NCI-H526 (cell line): ENCODE measurements at regions not wholly inside any gene's neighbourhood (a gene's known extent, or its start where the extent isn't known, plus 50 kb on each side); places are given as distances from the start of the nearest gene placed in this dataset.
"Not testable (repeated sequence)": the region's sequence is repeated elsewhere in the genome, so short reads cannot be mapped to it uniquely, and the experiment has no call there.

Experiments used
- DNase-seq, 2 experiments: peaks; one replicate each; lab custom pipeline; 2025; lab: John Stamatoyannopoulos, UW

DNA sequence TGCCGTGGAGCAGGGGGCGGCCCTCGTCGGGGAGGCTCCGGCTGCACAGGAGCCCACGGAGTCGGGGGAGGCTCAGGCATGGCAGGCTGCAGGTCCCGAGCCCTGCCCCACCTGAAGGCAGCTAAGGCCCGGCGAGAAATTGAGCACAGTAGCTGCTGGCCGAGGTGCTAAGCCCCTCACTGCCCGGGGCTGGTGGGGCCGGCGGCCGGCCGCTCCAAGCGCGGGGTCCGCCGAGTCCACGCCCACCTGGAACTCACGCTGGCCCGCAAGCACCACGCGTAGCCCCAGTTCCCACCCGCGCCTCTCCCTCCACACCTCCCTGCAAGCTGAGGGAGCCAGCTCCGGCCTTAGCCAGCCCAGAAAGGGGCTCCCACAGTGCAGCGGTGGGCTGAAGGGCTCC is 589.4 kb downstream of the PPP4R3C start:
- DNase-seq = no peak

DNA sequence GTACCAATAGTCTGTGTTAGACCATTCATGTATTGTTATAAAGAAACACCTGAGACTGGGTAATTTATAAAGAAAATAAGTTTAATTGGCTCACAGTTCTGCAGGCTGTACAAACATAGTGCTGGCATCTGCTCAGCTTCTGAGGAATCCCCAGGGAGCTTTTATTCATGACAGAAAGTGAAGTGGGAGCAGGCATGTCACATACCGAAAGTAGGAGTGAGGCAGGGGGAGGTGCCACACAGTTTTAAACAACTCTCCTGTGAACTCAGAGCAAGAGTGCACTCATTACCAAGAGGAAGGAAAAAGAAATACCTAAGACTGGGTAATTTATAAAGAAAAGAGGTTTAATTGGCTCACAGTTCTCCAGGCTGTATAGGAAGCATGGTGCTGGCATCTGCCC is 591.2 kb downstream of the PPP4R3C start:
- no peak for DNase-seq

DNA sequence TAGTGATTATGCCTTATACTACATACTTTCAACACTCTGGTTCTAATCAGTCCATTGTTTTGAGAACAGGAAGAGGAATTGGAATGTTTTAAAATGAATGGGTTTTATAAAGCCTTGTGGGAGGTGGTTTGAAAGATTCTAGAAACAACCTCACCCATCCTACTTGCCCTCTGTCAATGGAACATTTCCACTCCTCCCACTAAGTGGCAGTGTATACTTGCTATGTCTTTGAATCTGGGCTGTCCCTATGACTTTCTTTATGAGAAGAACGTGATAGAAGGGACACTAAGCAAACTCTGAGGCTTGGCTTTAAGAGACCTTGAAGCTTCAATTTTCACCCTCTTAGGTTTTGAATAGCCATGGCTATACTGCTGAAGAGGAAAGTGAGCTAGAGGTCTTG is 611.2 kb downstream of the PPP4R3C start:
- peak; percentile 38 to 69 for DNase-seq

DNA sequence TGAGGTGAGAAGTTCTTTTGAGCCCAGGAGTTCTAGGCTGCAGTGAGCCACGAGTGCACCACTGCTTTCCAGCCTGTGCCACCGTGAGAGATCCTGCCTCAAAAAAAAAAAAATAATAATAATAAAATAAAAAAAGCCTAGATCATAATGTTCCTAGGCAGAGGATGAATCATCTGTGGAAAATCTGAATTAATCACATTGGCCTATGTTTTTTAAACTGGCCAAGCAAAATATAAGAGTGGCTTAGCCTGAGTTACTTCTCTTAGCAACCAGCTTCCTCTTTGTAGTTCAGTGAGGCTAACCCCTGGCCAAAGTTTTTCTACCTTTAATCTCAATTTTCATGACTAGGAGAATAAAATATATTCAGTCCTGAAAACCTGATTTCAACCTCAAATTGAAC is 614.6 kb downstream of the PPP4R3C start:
- DNase-seq = no peak

DNA sequence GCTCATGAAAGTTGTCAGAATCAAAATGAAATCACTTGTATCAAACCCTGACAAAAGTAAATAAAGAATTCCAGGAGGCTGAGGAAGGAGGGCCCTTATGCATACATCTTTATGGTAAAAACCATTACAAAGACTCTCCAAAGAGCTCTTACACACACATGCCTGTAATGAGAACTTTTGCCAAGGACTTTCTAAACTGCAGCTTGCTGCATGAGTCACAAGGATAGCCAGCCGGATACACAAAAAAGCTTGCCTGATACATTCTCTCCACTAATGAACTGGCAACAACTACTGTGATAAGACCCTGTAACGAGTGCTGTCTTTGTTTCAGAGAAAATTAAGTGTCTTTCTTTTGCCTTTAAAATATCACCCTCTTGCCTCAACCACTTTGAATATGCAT is 618.1 kb downstream of the PPP4R3C start:
- DNase-seq = no peak

DNA sequence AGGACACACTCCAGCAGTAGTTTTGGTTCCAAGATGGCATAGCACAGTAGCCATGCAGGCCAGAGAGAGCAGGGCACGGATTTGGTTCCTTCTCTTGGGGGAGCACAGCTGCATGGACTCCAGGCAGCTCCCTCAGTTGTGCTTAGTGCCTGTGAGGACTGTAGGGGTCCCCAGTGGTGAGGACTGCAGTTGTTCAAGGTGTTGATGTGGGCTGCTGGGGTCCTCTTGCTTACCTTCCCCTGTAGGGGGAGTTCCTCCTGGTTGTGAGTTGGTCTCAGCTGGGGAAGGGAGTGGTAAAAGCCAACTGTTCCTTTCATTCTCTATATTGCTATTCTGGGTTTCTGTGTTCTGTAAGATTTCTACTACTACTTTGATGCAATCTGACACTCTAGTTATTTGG is 606.5 kb downstream of the MAGEB5 start:
- peak in 1 of 2 experiments; percentile 1 for DNase-seq

DNA sequence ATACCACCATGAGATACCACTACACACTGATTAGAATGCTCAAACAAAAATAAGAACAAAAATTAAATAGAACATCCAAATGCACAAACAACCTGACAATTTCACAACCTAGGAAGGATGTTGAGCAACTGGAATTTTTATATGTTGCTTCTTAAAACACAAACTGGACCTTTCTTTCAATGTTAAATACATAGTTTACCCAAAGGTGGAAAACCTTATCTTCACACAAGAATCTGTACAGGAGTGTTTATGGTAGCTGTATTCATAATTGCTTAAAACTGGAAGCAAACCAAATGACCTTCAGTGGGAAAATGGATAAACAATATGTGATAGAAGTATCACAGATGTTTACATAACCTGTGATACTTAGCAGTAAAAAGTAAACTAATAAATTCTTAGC is 573.8 kb downstream of the MAGEB5 start:
- DNase-seq = no peak

DNA sequence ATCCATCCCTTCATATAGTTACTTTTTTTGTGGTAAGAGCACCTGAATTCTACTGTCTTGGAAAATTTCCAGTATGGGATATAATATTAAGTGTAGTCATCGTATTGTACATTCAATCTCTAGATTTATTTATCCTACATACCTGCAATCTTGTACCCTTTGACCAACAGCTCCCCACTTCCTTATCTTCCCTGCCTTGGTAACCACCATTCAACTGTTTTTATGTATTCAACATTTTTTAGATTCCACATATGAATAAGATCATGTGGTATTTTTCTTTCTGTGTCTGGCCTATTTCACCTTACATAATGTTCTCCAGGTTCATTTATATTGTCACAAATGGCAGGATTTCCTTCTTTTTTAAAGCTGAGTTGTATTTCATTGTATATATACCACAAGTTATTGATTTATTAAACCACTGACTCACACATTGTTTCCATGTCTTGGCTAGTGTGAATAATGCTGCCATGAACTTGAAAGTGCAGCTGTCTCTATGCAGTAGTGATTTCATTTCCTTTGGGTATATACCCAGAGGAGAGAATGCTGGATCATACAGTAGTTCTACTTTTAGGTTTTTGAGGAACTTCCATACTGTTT is 572.5 kb downstream of the MAGEB5 start:
- DNase-seq = no peak

DNA sequence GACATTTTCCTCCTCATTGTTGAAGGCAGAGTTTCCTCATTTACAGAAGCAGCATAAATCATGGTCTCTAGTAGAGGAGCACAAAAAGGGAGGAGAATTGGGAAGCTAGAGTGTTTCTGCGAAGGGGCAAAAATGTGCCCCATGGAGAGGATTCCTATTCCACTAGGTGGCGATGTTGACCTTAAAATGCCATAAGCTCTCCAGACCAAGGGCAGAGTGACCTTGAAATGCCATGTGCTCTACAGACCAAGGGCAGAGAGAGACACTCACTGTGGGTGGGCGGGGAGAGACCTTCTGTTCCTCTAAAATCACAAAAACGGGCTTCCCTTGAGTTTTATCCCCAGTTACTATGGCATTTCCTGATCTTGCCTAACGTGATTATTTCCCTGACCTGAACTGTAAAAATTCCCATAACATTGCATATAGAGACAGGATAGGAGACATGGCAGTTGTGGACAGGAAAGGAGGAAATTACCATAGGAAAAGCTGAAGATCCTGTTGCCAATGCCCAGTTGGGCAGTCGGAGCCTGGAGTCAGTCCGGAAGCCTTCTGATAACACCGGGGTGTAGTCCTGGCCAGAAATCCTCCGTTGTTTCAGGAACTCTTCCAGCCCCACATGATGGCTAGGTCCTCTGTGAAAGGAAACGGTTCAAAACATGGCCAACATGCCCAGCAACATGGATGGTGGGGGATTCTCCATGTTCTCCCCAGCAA is 567.7 kb downstream of the MAGEB5 start:
- peak; percentile 18 to 70 for DNase-seq

DNA sequence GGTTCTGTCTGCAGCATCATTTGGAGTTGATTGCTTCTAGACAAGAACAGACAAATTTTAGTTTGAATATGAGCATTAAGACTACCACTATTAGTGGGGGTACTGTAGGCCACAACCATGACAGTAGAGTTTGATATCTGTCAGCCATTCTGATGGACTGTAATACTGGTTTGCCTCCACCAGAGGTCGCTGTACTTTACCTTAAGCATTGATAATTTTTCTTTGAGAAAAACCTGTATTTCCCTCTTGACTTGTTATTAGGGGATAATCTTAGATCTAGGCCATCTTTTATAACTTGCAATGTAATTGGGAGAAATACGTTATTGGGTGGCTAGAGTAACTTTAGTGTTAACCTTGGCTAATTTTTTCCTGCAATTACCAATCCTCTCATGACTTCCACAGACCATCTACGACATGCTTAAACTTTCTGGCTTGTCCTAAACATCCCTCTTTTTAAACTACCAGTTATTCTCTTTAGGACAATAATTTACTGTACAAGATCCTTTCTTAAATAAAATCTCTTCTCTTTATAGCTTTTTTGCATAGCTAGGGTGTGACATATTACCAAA is 562.4 kb downstream of the MAGEB5 start:
- DNase-seq = no peak

DNA sequence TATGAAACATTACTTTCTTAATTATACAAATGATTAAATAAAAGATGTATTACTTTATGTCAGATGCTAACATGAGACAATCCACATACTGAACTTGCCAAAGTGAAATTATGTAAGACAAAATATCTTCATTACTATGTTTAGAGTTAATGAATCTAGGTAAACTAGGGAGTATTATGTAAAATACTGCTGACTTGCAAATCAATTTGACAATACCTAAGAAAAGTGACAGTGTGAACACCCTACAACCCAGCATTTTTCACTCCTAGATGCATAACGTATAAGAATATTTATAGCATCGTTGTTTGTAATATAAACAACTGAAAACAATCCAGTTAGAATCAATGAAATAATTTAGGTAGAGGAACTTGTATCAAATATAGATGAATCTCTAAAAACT is 546.3 kb downstream of the MAGEB5 start:
- DNase-seq = no peak

DNA sequence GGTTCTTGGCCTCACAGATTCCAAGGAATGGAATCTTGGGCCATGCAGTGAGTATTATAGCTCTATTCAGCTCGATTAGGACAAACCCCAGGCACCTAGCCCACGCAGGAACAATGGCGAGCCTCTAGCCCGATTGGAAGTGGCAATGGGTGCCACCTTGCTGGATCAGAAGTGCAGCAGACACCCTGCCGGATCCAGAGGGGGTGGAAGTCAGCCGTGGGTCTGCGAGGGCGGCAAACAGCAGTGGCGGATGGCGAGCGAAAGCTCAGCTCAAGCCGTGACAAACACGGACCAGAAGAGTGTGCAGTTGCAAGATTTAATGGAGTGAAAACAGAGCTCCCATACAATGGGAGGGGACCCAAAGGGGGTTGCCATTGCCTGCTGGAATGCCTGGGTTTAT is 539.8 kb downstream of the MAGEB5 start:
- not testable (repeated sequence) for DNase-seq

DNA sequence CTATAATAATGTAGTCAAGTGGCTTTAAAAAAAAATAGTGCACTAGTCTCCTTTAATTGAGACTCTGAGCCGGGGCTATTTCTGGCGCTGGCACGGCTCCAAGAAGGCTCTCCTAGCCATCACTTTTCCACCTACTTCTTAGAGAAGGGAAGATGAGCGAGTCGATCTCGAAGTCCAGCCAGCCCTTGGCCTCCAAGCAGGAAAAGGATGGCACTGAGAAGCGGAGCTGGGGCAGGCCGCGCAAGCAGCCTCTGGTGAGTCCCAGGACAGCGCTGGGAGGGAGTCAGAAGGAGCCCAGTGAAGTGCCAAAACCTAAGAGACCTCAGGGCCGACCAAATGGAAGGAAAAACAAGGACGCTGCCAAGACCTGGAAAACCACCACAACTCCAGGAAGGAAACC is 531.9 kb downstream of the MAGEB5 start:
- no peak for DNase-seq

DNA sequence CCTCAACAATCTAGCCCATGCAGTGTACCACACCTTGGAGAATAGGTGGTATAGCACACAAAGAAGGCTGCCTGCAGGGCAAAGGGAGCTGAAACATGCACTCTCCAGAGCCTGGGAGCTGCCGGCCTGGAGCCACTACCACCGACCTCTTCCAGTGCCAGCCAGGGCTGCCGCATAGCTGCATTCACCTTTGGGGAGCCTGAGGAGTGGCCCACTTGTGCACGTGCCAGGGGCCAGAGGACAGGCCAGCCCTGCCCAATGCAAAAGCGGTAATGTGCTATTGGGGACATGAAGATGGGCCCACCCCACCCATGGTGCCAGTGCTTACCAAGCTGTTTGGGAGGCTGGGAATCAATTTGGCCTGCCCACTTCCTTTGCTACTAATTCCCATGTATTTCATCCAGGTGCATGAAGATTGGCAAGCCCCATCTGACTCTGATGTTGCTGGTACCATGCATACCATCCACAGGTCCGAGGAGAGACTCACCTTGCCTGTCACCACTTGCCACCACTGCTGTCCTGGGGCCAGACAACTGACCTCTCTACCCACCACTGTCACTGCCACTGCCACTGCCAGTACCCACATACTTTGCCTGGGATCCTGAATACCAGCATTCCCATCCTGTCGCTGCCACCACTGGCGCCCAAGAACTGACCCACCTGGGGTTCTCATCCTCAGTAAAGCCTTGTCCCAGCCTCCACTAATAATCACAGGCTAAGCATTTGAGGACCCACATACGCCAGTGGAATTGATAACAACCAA is 506.9 kb downstream of the MAGEB5 start:
- DNase-seq = no peak

DNA sequence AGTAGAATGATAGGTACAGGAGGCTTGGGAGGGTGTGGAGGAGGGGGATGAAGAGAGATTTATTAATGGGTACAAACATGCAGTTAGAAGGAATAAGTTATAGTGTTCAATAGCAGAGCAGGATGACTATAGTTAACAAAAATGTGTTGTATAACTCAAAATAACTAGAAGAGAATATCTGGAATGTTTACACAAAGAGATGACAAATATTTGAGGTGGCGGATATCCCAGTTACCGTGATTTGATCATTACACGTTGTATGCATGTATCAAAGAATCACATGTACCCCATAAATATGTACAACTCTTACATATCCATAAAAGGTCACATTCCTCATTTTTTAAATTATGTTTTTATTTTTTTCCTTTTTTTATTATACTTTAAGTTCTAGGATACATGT is 456.6 kb downstream of the MAGEB5 start:
- DNase-seq = no peak

DNA sequence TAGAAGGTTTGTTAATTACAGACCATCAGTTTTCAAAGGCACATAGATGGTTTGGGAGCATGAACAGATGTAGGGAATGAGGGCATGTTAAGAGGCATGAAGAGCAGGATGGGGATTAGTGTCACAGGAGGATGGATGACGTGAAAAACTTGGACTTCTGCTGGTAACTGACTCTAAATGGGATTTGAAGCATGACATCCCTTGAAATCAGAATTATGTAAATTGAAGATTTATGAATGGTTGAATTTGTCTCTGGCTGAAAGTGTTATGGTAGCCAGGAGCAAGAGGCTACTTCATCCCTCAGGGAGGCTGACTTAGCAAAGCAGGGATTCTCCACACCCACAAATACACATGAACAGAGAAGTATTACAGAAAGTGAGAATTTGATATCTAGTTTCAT is 454.6 kb downstream of the MAGEB5 start:
- no peak for DNase-seq

DNA sequence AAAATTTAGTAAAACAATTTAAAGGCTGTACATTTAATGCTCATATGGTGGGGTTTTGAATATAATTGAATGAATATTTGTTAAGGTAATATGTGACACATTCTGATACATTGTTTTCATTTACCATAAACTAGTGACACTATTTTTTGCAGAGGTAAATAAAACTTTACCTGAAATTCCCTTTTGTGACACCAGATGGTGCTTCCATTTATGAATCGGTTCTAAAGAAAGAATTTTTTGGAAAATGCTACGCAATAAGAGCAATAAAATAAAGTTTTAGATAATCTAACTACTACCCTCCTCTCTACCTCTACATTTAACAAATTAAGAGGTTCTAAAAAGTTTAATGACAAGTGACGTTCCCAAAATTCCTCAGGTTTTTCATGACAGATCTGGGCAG is 448.9 kb downstream of the MAGEB5 start:
- no peak for DNase-seq

DNA sequence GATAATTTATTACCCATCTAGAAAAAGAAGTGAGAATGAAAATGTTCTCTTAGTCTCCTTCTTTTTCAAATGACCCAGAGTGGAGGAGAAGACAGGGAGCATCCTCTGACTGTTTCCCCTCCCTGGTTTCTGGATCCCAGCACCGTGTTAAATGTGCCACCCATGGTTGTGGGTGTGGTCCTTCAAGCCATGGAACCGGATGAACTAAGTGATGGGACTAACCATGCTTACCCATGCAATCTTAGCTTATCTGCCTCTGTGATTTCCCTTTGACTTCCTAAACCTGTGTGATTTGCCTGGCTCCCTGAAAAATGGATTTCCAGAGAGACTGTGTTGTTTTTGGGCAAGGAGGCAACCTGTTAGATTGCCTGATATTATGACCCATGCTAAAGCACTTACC is 437.1 kb downstream of the MAGEB5 start:
- no peak for DNase-seq

DNA sequence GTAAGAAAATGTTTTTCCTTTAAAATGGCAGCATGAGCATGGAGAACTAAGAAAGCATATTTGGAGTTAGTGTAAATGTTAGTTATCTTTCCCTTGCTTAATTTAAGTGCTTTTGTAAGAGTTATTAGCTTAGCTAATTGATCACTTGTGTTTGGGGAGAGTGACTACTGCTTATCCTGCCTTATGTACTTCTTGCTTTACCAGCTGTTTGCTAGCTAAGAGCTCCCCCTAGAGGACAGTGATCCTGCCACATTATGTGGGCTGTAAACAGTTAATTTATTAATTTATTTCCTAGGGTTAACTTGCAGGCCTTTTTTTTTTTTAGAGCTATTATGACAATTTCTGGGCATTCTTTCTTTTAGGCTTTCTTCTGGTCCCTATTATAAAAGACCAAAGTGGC is 435.8 kb downstream of the MAGEB5 start:
- no peak for DNase-seq

DNA sequence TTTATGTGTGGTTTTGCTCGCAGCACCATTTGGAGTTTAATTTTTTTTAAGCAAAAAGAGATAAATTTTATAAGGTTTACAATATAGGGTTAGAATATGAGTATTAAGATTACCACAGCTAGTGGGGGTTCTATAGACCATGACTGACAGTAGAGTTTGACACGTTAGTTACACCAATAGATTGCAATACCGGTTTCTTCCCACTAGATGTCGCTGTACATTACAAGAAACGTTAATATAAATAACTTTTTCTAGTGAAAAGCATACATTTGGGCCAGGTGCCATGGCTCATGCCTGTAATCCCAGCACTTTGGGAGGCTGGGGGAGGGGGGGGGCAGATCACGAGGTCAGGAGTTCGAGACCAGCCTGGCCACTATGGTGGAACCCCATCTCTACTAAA is 433.6 kb downstream of the MAGEB5 start:
- DNase-seq = peak in 1 of 2 experiments; percentile 42

DNA sequence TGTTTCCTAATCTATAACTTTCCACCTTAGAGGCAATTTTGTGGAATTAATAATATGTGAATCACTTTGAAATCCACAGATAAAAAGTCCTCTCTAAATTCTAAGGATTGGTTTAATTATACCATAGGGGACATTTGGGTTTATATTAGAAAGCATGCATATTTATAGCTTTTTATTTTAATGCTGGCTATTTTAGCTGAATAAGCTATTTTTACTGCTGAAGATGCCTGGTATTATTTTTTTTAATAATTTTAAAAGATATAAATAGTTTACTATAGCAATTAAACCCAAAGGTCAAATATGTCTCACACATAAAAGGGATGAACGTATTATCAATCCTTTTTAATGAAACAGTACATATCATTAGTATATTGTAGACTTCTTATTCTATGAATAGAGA is 415.4 kb downstream of the MAGEB5 start:
- DNase-seq = no peak

DNA sequence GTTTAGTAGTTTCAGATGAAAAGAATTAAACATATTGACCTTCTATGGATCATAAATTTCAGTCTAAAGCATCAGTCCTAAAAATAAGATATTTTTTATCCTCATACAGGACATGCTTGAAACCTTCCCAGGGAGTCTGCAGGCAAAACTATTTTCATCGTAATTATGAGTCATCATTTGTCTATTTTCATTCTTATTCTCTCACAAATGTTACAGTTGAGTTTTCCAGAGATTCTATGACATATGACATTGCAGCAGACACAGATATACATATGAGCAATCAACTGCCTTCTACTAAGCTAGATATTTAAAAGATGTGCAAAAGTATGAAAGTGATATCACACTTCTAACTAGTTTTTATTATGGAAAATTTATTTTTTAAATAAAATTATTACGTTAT is 398.0 kb downstream of the MAGEB5 start:
- no peak for DNase-seq

DNA sequence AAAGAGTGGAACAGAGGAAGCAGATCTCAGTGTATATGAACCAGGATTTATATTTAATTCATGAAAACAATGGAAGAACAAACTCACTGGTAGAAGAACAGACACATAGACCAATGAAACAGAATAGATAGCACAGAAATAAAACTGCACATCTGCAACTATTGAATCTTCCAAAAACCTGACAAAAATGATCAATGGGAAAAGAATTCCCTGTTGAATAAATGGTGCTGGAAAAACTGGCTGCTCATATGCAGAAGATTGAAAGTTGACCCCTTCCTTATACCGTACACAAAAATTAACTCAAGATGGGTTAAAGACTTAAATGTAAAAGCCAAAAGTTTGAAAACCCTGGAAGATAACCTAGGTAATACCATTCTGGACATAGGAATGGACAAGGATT is 391.0 kb downstream of the MAGEB5 start:
- no peak for DNase-seq
